PC-9 (cell line): ENCODE measurements at regions not wholly inside any gene's neighbourhood (a gene's known extent, or its start where the extent isn't known, plus 50 kb on each side); places are given as distances from the start of the nearest gene placed in this dataset.

Source experiments
- EZH2 ChIP-seq: fragments of 200-600 bp; sonication (generic); IDR thresholded peaks from 2 replicates; pipeline ENCODE4 v1.8.0; 2017; ENCODE audit warnings: antibody characterized with exemption, low read depth
- TF ChIP-seq, protein P1 (sequence below): fragments of 200-600 bp; sonication (generic); conservative IDR thresholded peaks from 2 replicates; pipeline ENCODE4 v1.6.1; 2017; ENCODE audit warnings: mixed run types, antibody characterized with exemption, mild to moderate bottlenecking, moderate library complexity

DNA sequence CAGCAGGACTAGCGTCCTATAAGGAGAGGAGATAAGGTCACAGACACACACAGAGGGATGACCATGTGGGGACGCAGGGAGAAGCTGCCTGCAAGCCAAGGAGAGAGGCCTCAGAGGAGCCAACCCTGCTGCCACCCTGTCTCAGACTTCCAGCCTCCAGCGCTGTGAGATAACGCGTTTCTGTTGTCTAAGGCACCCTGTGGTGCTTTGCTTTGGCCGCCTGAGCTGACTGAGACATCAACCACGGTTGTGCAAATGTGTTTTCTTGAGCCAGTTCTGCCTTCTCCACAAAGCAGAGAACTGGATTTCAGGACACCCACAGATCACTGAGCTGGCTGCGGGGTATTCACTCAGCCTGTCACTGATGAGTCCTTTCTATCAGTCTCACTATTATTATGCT lies 149.1 kb downstream of the NXNL2 start:
- TF ChIP-seq, protein P1, sequence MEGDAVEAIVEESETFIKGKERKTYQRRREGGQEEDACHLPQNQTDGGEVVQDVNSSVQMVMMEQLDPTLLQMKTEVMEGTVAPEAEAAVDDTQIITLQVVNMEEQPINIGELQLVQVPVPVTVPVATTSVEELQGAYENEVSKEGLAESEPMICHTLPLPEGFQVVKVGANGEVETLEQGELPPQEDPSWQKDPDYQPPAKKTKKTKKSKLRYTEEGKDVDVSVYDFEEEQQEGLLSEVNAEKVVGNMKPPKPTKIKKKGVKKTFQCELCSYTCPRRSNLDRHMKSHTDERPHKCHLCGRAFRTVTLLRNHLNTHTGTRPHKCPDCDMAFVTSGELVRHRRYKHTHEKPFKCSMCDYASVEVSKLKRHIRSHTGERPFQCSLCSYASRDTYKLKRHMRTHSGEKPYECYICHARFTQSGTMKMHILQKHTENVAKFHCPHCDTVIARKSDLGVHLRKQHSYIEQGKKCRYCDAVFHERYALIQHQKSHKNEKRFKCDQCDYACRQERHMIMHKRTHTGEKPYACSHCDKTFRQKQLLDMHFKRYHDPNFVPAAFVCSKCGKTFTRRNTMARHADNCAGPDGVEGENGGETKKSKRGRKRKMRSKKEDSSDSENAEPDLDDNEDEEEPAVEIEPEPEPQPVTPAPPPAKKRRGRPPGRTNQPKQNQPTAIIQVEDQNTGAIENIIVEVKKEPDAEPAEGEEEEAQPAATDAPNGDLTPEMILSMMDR: no peak
- no peak for TF ChIP-seq EZH2
